BLaER1 treated with 17β-estradiol and CSF1 and Interleukin-3, amounts not matched to agents 10 nM and 100 nM (cell line): ENCODE measurements at regions not wholly inside any gene's neighbourhood (a gene's known extent, or its start where the extent isn't known, plus 50 kb on each side); places are given as distances from the start of the nearest gene placed in this dataset.

Experiments
- H3K27ac ChIP-seq, 11 experiments: shearing (Covaris generic); formaldehyde crosslinking; 2 replicates each; pipeline ENCODE4 v1.8.1; 2022
- H3K27me3 ChIP-seq, 11 experiments: shearing (Covaris generic); formaldehyde crosslinking; 2 replicates each; pipeline ENCODE4 v1.8.1; 2022
- H3K36me3 ChIP-seq, 11 experiments: shearing (Covaris generic); formaldehyde crosslinking; 2 replicates each; pipeline ENCODE4 v1.8.1; 2022
- H3K4me1 ChIP-seq, 10 experiments: shearing (Covaris generic); formaldehyde crosslinking; 2 replicates each; pipeline ENCODE4 v1.8.1; 2022
- H3K4me2 ChIP-seq, 11 experiments: shearing (Covaris generic); formaldehyde crosslinking; 2 replicates each; pipeline ENCODE4 v1.8.1; 2022
- H3K4me3 ChIP-seq, 10 experiments: shearing (Covaris generic); formaldehyde crosslinking; 2 replicates each; pipeline ENCODE4 v1.8.1; 2022
- H3K9ac ChIP-seq, 11 experiments: shearing (Covaris generic); formaldehyde crosslinking; 2 replicates each; pipeline ENCODE4 v1.8.1; 2022
- H3K9me3 ChIP-seq, 11 experiments: shearing (Covaris generic); formaldehyde crosslinking; replicated peaks in 1 of 11; 2 replicates each; pipeline ENCODE4 v1.8.1; 2022
- H4K20me1 ChIP-seq, 11 experiments: shearing (Covaris generic); formaldehyde crosslinking; 2 replicates each; pipeline ENCODE4 v1.8.1; 2022
- Cebpa-rat ChIP-seq, 11 experiments: shearing (Covaris generic); IDR thresholded peaks; 2 replicates each; pipeline ENCODE4 v1.8.1; 2022

DNA sequence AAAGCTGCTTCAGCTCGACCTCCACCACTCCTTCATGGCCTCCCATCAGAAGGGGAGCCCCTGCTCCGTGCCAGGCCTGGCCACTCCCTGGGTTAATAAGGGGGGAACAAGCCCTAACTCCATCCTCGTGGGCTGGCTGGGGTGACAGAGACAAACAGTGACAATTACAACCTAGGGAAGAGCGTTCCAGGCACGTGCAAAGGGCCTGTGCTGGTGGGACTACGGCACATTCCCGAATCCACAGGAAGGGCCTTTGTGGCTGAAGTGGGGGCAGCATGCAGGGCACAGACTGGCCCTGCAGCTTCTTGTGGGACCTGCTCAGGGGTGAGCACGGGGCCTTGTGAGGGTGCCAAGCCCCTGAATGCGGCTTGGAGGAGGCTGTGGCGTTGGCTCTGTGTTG is 157.4 kb downstream of the C9orf50 start:
- no peak overlapping the region; a peak in 1 of 22 replicates for H3K27ac ChIP-seq
- peak overlapping the region in 7 of 11 experiments; percentile 1 to 34 (median 10); a peak in 5 of 22 replicates for H3K4me2 ChIP-seq
- no peak for TF ChIP-seq Cebpa-rat (IDR thresholded peaks at IDR 0.05)
- H3K9me3 ChIP-seq, result no peaks in the 10 kb centered on the region
- no peak overlapping the region for H3K9ac ChIP-seq
- H3K4me1 ChIP-seq, result peaks cover 77 to 91% (median 87%) of the 10 kb centered on the region in 10 experiments
- no peaks in the 10 kb centered on the region for H3K27me3 ChIP-seq
- H4K20me1 ChIP-seq, result no peaks in the 10 kb centered on the region
- H3K36me3 ChIP-seq, result no peaks in the 10 kb centered on the region
- no peak overlapping the region for H3K4me3 ChIP-seq

DNA sequence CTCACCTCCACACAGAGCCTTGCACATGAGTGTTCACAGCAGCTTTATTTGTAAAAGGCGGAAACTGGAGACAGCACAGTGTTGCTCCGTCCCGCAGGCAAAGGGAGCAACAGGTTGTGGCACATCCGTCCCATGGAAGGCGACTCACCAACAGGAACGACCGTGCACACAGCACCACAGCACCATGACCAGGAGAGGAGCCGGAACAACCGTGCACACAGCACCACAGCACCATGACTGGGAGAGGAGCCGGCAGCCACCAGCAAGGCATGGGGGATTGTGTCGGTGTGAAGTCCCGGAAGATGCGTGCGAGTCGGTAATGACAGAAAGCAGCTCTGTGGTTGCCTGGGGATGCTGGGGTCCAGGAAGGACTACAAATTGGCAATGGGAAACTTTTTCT is 158.5 kb downstream of the C9orf50 start:
- no peak for TF ChIP-seq Cebpa-rat (IDR thresholded peaks at IDR 0.05)
- no peaks in the 10 kb centered on the region for H3K36me3 ChIP-seq
- H3K9ac ChIP-seq, result no peak overlapping the region
- H3K27me3 ChIP-seq, result no peaks in the 10 kb centered on the region
- peaks cover 77 to 93% (median 89%) of the 10 kb centered on the region in 10 experiments for H3K4me1 ChIP-seq
- no peaks in the 10 kb centered on the region for H3K9me3 ChIP-seq
- peak overlapping the region; percentile 82 to 97 (median 92) for H3K4me2 ChIP-seq
- H3K4me3 ChIP-seq, result no peak overlapping the region
- no peaks in the 10 kb centered on the region for H4K20me1 ChIP-seq
- H3K27ac ChIP-seq, result peak overlapping the region in 2 of 11 experiments; percentile 97 to 99; a peak in 2 of 22 replicates

DNA sequence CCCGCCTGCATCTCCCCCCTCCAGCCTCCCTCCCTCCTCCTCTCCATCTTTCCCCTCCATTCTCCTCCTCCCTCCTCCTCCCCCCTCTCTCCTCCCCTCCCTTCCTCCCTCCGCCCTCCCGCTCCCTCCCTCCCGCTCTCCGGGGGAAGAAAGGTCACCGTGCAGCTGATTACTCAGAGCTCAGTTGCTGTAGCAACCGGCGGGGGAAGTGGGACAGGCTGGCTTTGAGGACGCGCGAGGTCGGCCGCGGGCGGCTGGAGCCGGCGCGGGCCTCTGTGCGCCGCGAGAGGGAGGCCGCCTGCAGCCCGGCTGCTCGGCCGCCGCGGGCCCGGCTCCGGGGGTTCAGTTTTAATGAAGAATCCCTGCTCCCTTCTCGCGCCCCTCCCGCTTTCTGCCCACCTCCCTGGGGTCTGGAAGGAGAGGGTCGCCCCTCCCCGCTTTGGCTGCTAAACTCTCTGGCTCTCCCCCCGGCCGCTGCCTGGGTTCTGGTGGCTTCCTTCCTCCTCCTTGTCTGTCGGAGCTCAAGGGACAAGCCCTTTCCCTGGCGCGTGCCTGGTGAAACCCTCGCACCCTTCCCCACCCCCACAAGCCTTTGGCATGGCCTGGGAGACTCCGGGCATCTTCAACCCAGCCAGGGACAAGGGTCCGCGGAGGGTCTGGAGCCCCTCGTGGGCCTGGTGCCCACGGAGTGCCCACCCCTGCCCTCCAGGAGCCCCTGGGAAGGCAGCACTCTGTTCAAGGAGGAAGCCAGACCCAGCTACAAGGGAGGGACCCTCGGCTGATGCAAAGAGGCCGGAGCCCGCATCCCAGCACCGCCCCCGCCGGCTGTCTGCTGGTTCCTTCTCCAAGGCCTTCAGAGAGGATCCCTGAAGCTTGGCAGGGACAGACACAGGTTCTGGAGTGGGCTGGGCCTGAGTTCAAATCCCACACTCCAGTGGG is 160.3 kb downstream of the C9orf50 start:
- Histone ChIP-seq H3K27me3 (no peaks in the 10 kb centered on the region), H4K20me1 (no peaks in the 10 kb centered on the region), H3K27ac (peak overlapping the region; percentile 95 to 99 (median 98)), H3K36me3 (no peaks in the 10 kb centered on the region), H3K9me3 (no peaks in the 10 kb centered on the region), H3K9ac (peak overlapping the region; percentile 88 to 96 (median 93)), H3K4me1 (peaks cover 70 to 87% (median 81%) of the 10 kb centered on the region in 10 experiments), H3K4me2 (peak overlapping the region; percentile 82 to 97 (median 93)), H3K4me3 (peak overlapping the region; percentile 38 to 69 (median 54))
- TF ChIP-seq Cebpa-rat (IDR thresholded peaks at IDR 0.05), result no peak

DNA sequence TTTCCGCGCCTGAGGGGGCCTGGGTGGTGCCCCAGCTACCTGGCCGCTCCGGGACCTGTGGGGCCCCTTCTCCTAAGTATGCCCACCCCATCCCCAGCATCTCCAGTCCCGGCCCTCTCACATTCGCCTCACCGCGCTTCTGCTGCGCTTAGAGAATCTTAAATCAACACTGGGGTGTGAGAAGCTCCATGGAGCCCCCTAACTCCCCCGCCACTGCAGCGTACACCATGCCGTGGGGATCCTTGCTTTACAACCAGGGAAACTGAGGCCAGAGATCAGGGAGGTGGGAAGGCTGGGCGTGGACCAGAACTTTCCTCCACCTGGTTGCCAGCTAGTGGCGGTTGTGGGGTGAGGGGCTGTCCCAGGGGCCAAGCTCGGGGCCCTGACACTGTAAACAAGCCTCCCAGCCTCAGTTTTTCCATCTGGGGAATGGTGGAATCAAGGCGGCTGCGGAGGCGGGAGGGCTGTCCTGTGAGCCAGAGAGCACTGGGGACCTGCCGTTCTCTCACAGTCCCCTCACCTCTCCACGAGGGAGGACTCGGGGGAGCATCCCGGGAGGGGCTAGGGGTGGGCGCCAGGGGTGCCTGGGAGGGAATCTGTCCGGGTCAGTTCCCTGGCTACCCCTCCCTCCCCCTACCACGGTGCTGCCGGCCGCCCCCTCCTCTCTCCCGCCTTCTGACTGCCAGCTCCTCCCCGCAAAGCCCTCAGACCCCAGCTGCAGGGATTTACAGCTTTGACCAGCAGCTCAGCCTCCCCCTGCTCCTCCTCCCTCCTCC is 161.2 kb downstream of the C9orf50 start:
- H3K27me3 ChIP-seq, result no peaks in the 10 kb centered on the region
- TF ChIP-seq Cebpa-rat (IDR thresholded peaks at IDR 0.05), result no peak
- peak overlapping the region; percentile 83 to 96 (median 93) for H3K4me2 ChIP-seq
- H3K4me1 ChIP-seq, result peaks cover 65 to 82% (median 77%) of the 10 kb centered on the region in 10 experiments
- H3K27ac ChIP-seq, result peak overlapping the region; percentile 82 to 99 (median 95)
- peak overlapping the region; percentile 71 to 89 (median 82) for H3K9ac ChIP-seq
- peak overlapping the region in 7 of 10 experiments; percentile 14 to 43 (median 41); a peak in 13 of 20 replicates for H3K4me3 ChIP-seq
- no peaks in the 10 kb centered on the region for H4K20me1 ChIP-seq
- H3K9me3 ChIP-seq, result no peaks in the 10 kb centered on the region
- no peaks in the 10 kb centered on the region for H3K36me3 ChIP-seq

DNA sequence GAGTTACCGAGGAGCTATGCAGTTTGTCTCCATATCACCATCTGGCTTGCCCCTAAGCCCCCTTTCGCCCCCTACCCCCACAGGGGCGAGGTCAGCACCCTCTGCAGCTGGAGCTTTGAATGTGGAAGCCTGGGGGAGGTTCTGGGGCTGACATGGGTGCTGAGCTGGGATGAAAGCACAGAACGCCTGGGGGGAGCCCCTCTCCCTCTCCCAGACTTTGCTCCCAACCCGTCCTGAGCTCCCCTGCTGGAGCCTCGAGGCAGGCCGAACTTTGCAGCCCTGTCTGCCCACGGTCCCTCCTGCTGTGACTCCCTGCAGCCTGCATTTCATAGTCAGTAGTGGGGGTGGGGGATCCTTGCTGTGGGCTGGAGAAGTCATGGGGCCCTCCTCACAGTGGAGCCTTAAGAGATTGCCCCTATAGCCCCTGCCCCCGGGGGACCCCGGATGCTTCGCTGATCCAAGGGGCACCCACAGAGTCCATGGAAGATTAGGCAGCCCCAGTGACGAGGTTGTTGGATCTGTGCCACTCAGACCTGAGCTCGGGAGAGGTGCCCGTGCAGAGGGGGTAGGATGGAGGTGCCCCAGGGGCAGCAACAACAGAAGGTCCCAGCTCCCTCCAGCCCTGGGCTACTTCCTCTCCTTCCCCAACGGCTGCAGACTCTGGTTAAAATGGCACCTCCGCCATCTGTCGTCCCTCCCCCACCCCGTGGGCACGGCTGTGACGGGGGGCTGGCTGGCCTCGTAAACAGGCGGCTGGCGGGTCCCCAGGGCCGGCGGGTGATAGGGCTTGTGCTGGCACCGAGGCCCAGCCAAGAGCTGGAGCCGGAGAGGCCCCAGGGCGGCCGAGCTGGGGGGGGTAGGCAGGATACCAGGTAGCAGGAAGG is 162.0 kb downstream of the C9orf50 start:
- TF ChIP-seq Cebpa-rat (IDR thresholded peaks at IDR 0.05), result no peak
- H3K4me3 ChIP-seq, result peak overlapping the region in 7 of 10 experiments; percentile 14 to 43 (median 41); a peak in 10 of 20 replicates
- H3K9me3 ChIP-seq, result no peaks in the 10 kb centered on the region
- H3K36me3 ChIP-seq, result no peaks in the 10 kb centered on the region
- no peaks in the 10 kb centered on the region for H3K27me3 ChIP-seq
- peak overlapping the region; percentile 82 to 99 (median 95) for H3K27ac ChIP-seq
- H4K20me1 ChIP-seq, result no peaks in the 10 kb centered on the region
- H3K9ac ChIP-seq, result peak overlapping the region; percentile 71 to 89 (median 82)
- H3K4me1 ChIP-seq, result peaks cover 62 to 75% (median 71%) of the 10 kb centered on the region in 10 experiments
- H3K4me2 ChIP-seq, result peak overlapping the region; percentile 83 to 96 (median 93)

DNA sequence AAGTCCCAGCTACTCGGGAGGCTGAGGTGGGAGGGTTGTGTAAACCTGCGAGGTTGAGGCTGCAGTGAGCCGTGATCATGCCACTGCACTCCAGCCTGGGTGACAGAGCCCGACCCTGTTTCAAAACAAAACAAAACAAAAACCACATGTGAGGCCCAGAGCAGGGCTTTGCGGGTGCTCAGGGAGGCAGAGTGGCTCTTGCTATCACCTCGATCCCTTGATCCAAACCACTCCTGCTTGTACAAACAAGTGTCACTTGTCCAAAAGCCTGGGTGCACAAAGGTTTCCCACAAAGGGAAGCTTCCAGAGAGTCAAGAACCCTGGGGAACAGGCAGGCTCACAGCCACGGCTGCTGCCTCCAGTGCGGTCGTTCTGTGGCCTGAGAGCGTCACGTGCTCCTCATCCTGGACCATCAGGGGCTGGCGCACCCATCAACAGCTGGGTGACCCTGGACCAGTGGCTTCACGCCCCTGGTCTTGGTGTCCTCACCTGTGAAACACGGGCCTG is 162.7 kb downstream of the C9orf50 start:
- Histone ChIP-seq H3K9ac (peak overlapping the region; percentile 71 to 89 (median 82); a peak in 21 of 22 replicates), H3K27me3 (no peaks in the 10 kb centered on the region), H3K36me3 (no peaks in the 10 kb centered on the region), H3K27ac (peak overlapping the region; percentile 82 to 99 (median 95); a peak in 21 of 22 replicates), H3K9me3 (no peaks in the 10 kb centered on the region), H4K20me1 (no peaks in the 10 kb centered on the region), H3K4me3 (no peak overlapping the region; a peak in 2 of 20 replicates), H3K4me1 (peaks cover 55 to 68% (median 64%) of the 10 kb centered on the region in 10 experiments), H3K4me2 (peak overlapping the region; percentile 83 to 96 (median 93))
- peak in 2 of 11 experiments; percentile 22 to 55; a peak in 2 of 22 replicates for TF ChIP-seq Cebpa-rat (IDR thresholded peaks at IDR 0.05)

DNA sequence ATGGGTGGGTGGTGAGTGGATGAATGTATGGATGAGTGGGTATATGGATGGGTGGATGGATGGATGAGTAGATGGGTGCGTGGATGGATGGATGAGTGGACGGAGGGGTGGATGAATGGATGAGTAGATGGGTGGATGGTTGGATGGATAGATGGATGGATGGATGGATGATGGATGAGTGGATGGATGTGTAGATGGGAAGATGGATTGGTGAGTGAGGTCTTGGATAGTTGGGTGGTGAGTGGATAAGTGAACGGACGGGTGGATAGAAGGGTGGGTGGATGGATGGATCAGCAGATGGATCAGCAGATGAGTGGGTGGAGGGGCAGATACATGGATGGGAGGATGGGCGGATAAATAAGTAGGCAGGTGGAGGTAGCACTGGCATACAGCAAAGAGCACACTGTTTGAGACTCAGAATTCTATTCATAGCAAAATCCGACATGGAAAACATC is 163.5 kb downstream of the C9orf50 start:
- H3K4me1 ChIP-seq, result peaks cover 49 to 66% (median 59%) of the 10 kb centered on the region in 10 experiments
- peak overlapping the region in 9 of 11 experiments; percentile 86 to 99 (median 96); a peak in 18 of 22 replicates for H3K27ac ChIP-seq
- TF ChIP-seq Cebpa-rat (IDR thresholded peaks at IDR 0.05), result no peak
- H3K9ac ChIP-seq, result peak overlapping the region in 6 of 11 experiments; percentile 77 to 89 (median 84); a peak in 7 of 22 replicates
- no peaks in the 10 kb centered on the region for H4K20me1 ChIP-seq
- H3K9me3 ChIP-seq, result no peaks in the 10 kb centered on the region
- H3K36me3 ChIP-seq, result no peaks in the 10 kb centered on the region
- H3K27me3 ChIP-seq, result no peaks in the 10 kb centered on the region
- H3K4me3 ChIP-seq, result no peak overlapping the region
- peak overlapping the region; percentile 83 to 96 (median 93); a peak in 21 of 22 replicates for H3K4me2 ChIP-seq
